ENCODE measurements at regions not wholly inside any gene's neighbourhood (a gene's known extent, or its start where the extent isn't known, plus 50 kb on each side); places are given as distances from the start of the nearest gene placed in this dataset.

- TF ChIP-seq CTCF (IDR thresholded peaks at IDR 0.05; ENCODE audit: borderline replicate concordance, insufficient read depth, low read depth, low read length), result no peak
- no peak overlapping the region for H3K4me3 ChIP-seq (ENCODE audit: low read depth, low read length)
Observed at GRCh38 chr7:45253368-45253767, 95.8 kb downstream of the RAMP3 start.

GRCh38 chr7:45255187-45255586, 97.6 kb downstream of the RAMP3 start:
- H3K4me3 ChIP-seq (ENCODE audit: low read depth, low read length), result no peak overlapping the region
- no peak for TF ChIP-seq CTCF (IDR thresholded peaks at IDR 0.05; ENCODE audit: borderline replicate concordance, insufficient read depth, low read depth, low read length)

- no peak for TF ChIP-seq CTCF (IDR thresholded peaks at IDR 0.05; ENCODE audit: borderline replicate concordance, insufficient read depth, low read depth, low read length)
- no peak overlapping the region for H3K4me3 ChIP-seq (ENCODE audit: low read depth, low read length)
Observed at GRCh38 chr7:45256309-45256708, 98.7 kb downstream of the RAMP3 start.

- TF ChIP-seq CTCF (IDR thresholded peaks at IDR 0.05; ENCODE audit: borderline replicate concordance, insufficient read depth, low read depth, low read length), result no peak
- no peak overlapping the region for H3K4me3 ChIP-seq (ENCODE audit: low read depth, low read length)
Observed at GRCh38 chr7:45256775-45257174, 99.2 kb downstream of the RAMP3 start.

GRCh38 chr7:45257284-45257683, 99.7 kb downstream of the RAMP3 start:
- TF ChIP-seq CTCF (IDR thresholded peaks at IDR 0.05; ENCODE audit: borderline replicate concordance, insufficient read depth, low read depth, low read length), result no peak
- H3K4me3 ChIP-seq (ENCODE audit: low read depth, low read length), result no peak overlapping the region

- no peak for TF ChIP-seq CTCF (IDR thresholded peaks at IDR 0.05; ENCODE audit: borderline replicate concordance, insufficient read depth, low read depth, low read length)
- H3K4me3 ChIP-seq (ENCODE audit: low read depth, low read length), result peak overlapping the region; percentile 33
Observed at GRCh38 chr7:45258533-45259226, 101.1 kb downstream of the RAMP3 start.

- no peak for TF ChIP-seq CTCF (IDR thresholded peaks at IDR 0.05; ENCODE audit: borderline replicate concordance, insufficient read depth, low read depth, low read length)
- H3K4me3 ChIP-seq (ENCODE audit: low read depth, low read length), result peak overlapping the region; percentile 33
Observed at GRCh38 chr7:45259227-45259596, 101.6 kb downstream of the RAMP3 start.
